GM12878 (cell line): ENCODE measurements at regions not wholly inside any gene's neighbourhood (a gene's known extent, or its start where the extent isn't known, plus 50 kb on each side); places are given as distances from the start of the nearest gene placed in this dataset.

Source experiments
- ATAC-seq: fragments of 200-7000 bp; cut with Tn5 transposase; 3 replicates; pipeline ENCODE4 v1.9.1; 2020; ENCODE audit warnings: mild to moderate bottlenecking, moderate library complexity
- BruUV-seq: library from RNA; stranded (reverse); fragments of 400-500 nt; replicated peaks from 2 replicates; lab custom pipeline; 2021; lab: Mats Ljungman, UMichigan
- CTCF ChIA-PET: fragments of 300-600 bp; sonication (Branson Sonifier 250); formaldehyde crosslinking; extraction: SDS; loops from one replicate; lab custom pipeline; 2021; ENCODE audit warnings: inconsistent platforms; lab: Yijun Ruan, JAX
- POLR2A ChIA-PET: fragments of 350-600 bp; formaldehyde crosslinking; extraction: SDS; loops from one replicate; lab custom pipeline; 2021; ENCODE audit warnings: inconsistent platforms; lab: Charles Lee
- RAD21 ChIA-PET: fragments of 300-600 bp; sonication (Branson Sonifier 250); formaldehyde crosslinking; loops from one replicate; lab custom pipeline; 2023; ENCODE audit warnings: antibody characterized with exemption; ENCODE audit not compliant: unreplicated experiment; lab: Charles Lee
- SMC1A ChIA-PET: fragments of 300-600 bp; sonication (Branson Sonifier 250); formaldehyde crosslinking; loops from one replicate; lab custom pipeline; 2023; ENCODE audit not compliant: unreplicated experiment, uncharacterized antibody; lab: Charles Lee
- DNase-seq: peaks from one replicate; pipeline ENCODE4 v3.0.0-alpha.2; 2011; ENCODE audit warnings: low read depth, low spot score
- FAIRE-seq: peaks from 3 replicates; lab custom pipeline; 2011; peaks lifted over from hg19 to GRCh38; lab: Jason Lieb, UNC
- H2AFZ ChIP-seq: 2 replicates; pipeline ENCODE4 v1.6.0; 2011; ENCODE audit warnings: low read depth, low read length, control low read depth; ENCODE audit not compliant: control insufficient read depth
- H3K27ac ChIP-seq: 2 replicates; pipeline ENCODE4 v1.5.1; 2011; ENCODE audit warnings: control low read depth; ENCODE audit not compliant: control insufficient read depth, insufficient read depth
- H3K27me3 ChIP-seq, 2 experiments: replicated peaks in 1 of 2; 2 replicates each; pipeline versions ENCODE4 v1.6.0 to v1.6.1; 2011; ENCODE audit warnings: low read length in 1 of 2; ENCODE audit not compliant: control insufficient read depth in 2 of 2, insufficient read depth in 2 of 2
- H3K36me3 ChIP-seq, 2 experiments: 2 replicates each; pipeline ENCODE4 v1.5.1; 2011; ENCODE audit warnings: low read length in 1 of 2; ENCODE audit not compliant: control insufficient read depth in 2 of 2, insufficient read depth in 2 of 2
- H3K4me1 ChIP-seq: 2 replicates; pipeline ENCODE4 v1.6.1; 2011; ENCODE audit warnings: mild to moderate bottlenecking, low read length, moderate library complexity, mixed read lengths; ENCODE audit not compliant: control insufficient read depth, insufficient read depth
- H3K4me2 ChIP-seq: 2 replicates; pipeline ENCODE4 v1.6.0; 2011; ENCODE audit warnings: control low read depth; ENCODE audit not compliant: control insufficient read depth, insufficient read depth
- H3K4me3 ChIP-seq: fragments of 200-600 bp; sonication (generic); 2 replicates; pipeline ENCODE4 v1.5.1; 2016
- H3K79me2 ChIP-seq: 2 replicates; pipeline ENCODE4 v1.6.0; 2011; ENCODE audit warnings: low read length; ENCODE audit not compliant: control insufficient read depth, insufficient read depth
- H3K9ac ChIP-seq: 2 replicates; pipeline ENCODE4 v1.8.0; 2011; ENCODE audit warnings: low read length, control low read depth, mixed read lengths; ENCODE audit not compliant: control insufficient read depth, insufficient read depth
- H3K9me3 ChIP-seq: replicated peaks from 3 replicates; pipeline ENCODE4 v1.5.1; 2011; ENCODE audit warnings: mild to moderate bottlenecking, low read length; ENCODE audit not compliant: control insufficient read depth, insufficient read depth
- H4K20me1 ChIP-seq: 2 replicates; pipeline ENCODE4 v1.6.0; 2011; ENCODE audit not compliant: control insufficient read depth, insufficient read depth
- ASH2L ChIP-seq: fragments of 300-600, 200-600 bp; sonication (generic); IDR thresholded peaks from 2 replicates; pipeline ENCODE4 v1.6.1; 2017; ENCODE audit warnings: low read depth, mild to moderate bottlenecking, borderline replicate concordance
- MTA3 ChIP-seq: IDR thresholded peaks from 2 replicates; pipeline ENCODE4 v1.6.1; 2012; ENCODE audit warnings: low read length, inconsistent platforms, borderline replicate concordance
- NBN ChIP-seq: fragments of 450-650 bp; IDR thresholded peaks from 2 replicates; pipeline ENCODE4 v1.6.1; 2016
- NFXL1 ChIP-seq: fragments of 450-650 bp; IDR thresholded peaks from 2 replicates; pipeline ENCODE4 v1.6.1; 2017; ENCODE audit warnings: antibody characterized with exemption, mild to moderate bottlenecking, borderline replicate concordance
- PAX5 ChIP-seq: IDR thresholded peaks from 2 replicates; pipeline ENCODE4 v1.6.1; 2011; ENCODE audit warnings: low read depth, low read length, borderline replicate concordance
- POLR2A ChIP-seq: IDR thresholded peaks from 2 replicates; pipeline ENCODE4 v1.6.1; 2011; ENCODE audit warnings: low read depth, mild to moderate bottlenecking, low read length
- RB1 ChIP-seq: fragments of 450-650 bp; formaldehyde crosslinking; IDR thresholded peaks from 2 replicates; pipeline ENCODE4 v1.6.1; 2017; ENCODE audit warnings: mild to moderate bottlenecking, borderline replicate concordance
- SRF ChIP-seq, 2 experiments: IDR thresholded peaks; 2 replicates each; pipeline ENCODE4 v1.6.1; 2011; ENCODE audit warnings: low read depth in 2 of 2, low read length in 2 of 2, mild to moderate bottlenecking in 1 of 2, moderate library complexity in 1 of 2
- WGBS: methylation state at CpG from one replicate; pipeline ENCODE4 v1.1.6; 2016; ENCODE audit warnings: low lambda C conversion rate; ENCODE audit not compliant: insufficient replicate concordance, insufficient coverage; ENCODE audit errors: missing lambda C conversion rate; 5-methylcytosine and 5-hydroxymethylcytosine counted together
- in situ Hi-C: fragments of 300-500 bp; cut with MboI; formaldehyde crosslinking; loops from 9 replicates; pipeline ENCODE4 v1.14.3; 2018; ENCODE audit warnings: mixed read lengths
- intact Hi-C: fragments of 100-400 bp; cut with micrococcal nuclease; formaldehyde crosslinking; loops from one replicate; pipeline ENCODE4 v1.14.2; 2022; ENCODE audit not compliant: unreplicated experiment
- TF ChIP-seq, protein P1 (sequence below): fragments of 450-650 bp; IDR thresholded peaks from 2 replicates; pipeline ENCODE4 v1.6.1; 2018; ENCODE audit warnings: borderline replicate concordance, mild to moderate bottlenecking; ENCODE audit not compliant: partially characterized antibody

DNA sequence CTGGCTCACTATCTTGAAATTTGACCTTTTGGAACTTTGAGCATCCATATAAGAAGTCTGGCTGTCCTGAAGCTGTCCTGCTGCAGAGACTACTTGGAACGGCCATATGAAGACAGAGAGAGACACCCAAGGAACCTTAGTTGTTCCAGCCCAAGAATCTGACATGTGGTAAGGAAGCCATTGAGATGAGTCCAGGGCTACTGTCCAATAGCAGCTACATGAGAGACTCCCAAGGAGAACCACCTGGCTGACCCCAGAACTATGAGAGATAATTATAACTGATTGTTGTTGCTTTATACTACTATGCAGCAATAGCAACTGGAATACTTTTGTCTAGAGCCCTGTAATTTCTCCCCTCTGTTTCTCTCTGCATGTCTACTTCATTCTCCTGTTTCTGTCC lies 234.3 kb upstream of the TANK start:
- H3K27ac ChIP-seq = no peak overlapping the region
- H3K4me2 ChIP-seq = no peak overlapping the region
- SMC1A ChIA-PET = no interaction called here
- WGBS = 0% methylated on average over 1 of the region's 1 CpG
- no peak overlapping the region for H2AFZ ChIP-seq
- no peaks in the 10 kb centered on the region for H3K9me3 ChIP-seq
- in situ Hi-C loops = no loop called here
- H3K9ac ChIP-seq = no peak overlapping the region
- intact Hi-C loops = no loop called here
- H3K4me1 ChIP-seq = no peaks in the 10 kb centered on the region
- POLR2A ChIA-PET = no interaction called here
- H3K36me3 ChIP-seq = no peaks in the 10 kb centered on the region
- RAD21 ChIA-PET = no interaction called here
- CTCF ChIA-PET = interaction anchor here (1.5 kb wide), 1 partner anchor 44 kb away, joined by 3 read pairs; no protein-coding TSS in a partner anchor
- H3K4me3 ChIP-seq = no peak overlapping the region
- no peaks in the 10 kb centered on the region for H3K79me2 ChIP-seq
- no peak for FAIRE-seq
- TF ChIP-seq NFXL1 = no peak
- no peak for TF ChIP-seq SRF (IDR thresholded peaks at IDR 0.05; ENCODE audit: low read depth in 2 of 2, low read length in 2 of 2)
- TF ChIP-seq POLR2A = no peak
- TF ChIP-seq ASH2L = no peak
- no peak for TF ChIP-seq NBN
- TF ChIP-seq, protein P1, sequence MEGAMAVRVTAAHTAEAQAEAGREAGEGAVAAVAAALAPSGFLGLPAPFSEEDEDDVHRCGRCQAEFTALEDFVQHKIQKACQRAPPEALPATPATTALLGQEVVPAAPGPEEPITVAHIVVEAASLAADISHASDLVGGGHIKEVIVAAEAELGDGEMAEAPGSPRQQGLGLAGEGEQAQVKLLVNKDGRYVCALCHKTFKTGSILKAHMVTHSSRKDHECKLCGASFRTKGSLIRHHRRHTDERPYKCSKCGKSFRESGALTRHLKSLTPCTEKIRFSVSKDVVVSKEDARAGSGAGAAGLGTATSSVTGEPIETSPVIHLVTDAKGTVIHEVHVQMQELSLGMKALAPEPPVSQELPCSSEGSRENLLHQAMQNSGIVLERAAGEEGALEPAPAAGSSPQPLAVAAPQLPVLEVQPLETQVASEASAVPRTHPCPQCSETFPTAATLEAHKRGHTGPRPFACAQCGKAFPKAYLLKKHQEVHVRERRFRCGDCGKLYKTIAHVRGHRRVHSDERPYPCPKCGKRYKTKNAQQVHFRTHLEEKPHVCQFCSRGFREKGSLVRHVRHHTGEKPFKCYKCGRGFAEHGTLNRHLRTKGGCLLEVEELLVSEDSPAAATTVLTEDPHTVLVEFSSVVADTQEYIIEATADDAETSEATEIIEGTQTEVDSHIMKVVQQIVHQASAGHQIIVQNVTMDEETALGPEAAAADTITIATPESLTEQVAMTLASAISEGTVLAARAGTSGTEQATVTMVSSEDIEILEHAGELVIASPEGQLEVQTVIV = no peak
- TF ChIP-seq PAX5 = no peak
- TF ChIP-seq MTA3 = no peak
- TF ChIP-seq RB1 = no peak
- TF ChIP-seq, all 136 proteins: peak for 0
- no peak for DNase-seq
- H4K20me1 ChIP-seq = no peaks in the 10 kb centered on the region
- BruUV-seq = no TSS peak
- H3K27me3 ChIP-seq = no peaks in the 10 kb centered on the region
- no peak for ATAC-seq
